DOHH2 (cell line): ENCODE measurements at regions not wholly inside any gene's neighbourhood (a gene's known extent, or its start where the extent isn't known, plus 50 kb on each side); places are given as distances from the start of the nearest gene placed in this dataset.

ENCODE experiments used
- CTCF ChIP-seq: fragments of 200-600 bp; sonication (generic); IDR thresholded peaks from one replicate; pipeline ENCODE4 v1.5.1; 2014; ENCODE audit warnings: antibody characterized with exemption, mild to moderate bottlenecking, low read depth, low read length; ENCODE audit not compliant: poor library complexity, severe bottlenecking
- EZH2phosphoT487 ChIP-seq: fragments of 200-600 bp; sonication (generic); IDR thresholded peaks from 2 replicates; pipeline ENCODE4 v1.6.1; 2017; ENCODE audit warnings: borderline replicate concordance, mild to moderate bottlenecking, antibody characterized with exemption, low read length, moderate library complexity, mixed read lengths

GRCh38 chr17:72351884-72352346, 231.1 kb downstream of the SOX9 start:
- TF ChIP-seq CTCF (no peak), EZH2phosphoT487 (no peak)
